HG03575 (cell line): ENCODE measurements at regions not wholly inside any gene's neighbourhood (a gene's known extent, or its start where the extent isn't known, plus 50 kb on each side); places are given as distances from the start of the nearest gene placed in this dataset.

ENCODE experiments used
- ATAC-seq: cut with Tn5 transposase; IDR thresholded peaks from one replicate; pipeline ENCODE4 v1.9.1; 2021; ENCODE audit not compliant: unreplicated experiment, insufficient number of reproducible peaks, low FRiP score; ENCODE audit errors: extremely low read depth

- no peak for ATAC-seq
Measured at GRCh38 chr4:177566691-177567090, 124.5 kb upstream of the AGA start.

GRCh38 chr4:177568931-177569330 lies 126.7 kb upstream of the AGA start:
- no peak for ATAC-seq

- no peak for ATAC-seq
Measured at GRCh38 chr4:177569434-177569833, 127.2 kb upstream of the AGA start.

- no peak for ATAC-seq
Measured at GRCh38 chr4:177573507-177573906, 131.3 kb upstream of the AGA start.

- no peak for ATAC-seq
Measured at GRCh38 chr4:177574446-177574845, 132.2 kb upstream of the AGA start.

- no peak for ATAC-seq
Measured at GRCh38 chr4:177579649-177580048, 137.4 kb upstream of the AGA start.

GRCh38 chr4:177582992-177583391 lies 140.8 kb upstream of the AGA start:
- no peak for ATAC-seq

- no peak for ATAC-seq
Measured at GRCh38 chr4:177587989-177588388, 145.8 kb upstream of the AGA start.

GRCh38 chr4:177595386-177595785 lies 153.1 kb upstream of the AGA start:
- ATAC-seq: no peak

- ATAC-seq: no peak
Measured at GRCh38 chr4:177596035-177596434, 153.8 kb upstream of the AGA start.

- no peak for ATAC-seq
Measured at GRCh38 chr4:177596991-177597390, 154.8 kb upstream of the AGA start.

GRCh38 chr4:177605252-177605651 lies 163.0 kb upstream of the AGA start:
- ATAC-seq: no peak

GRCh38 chr4:177607111-177607573 lies 164.9 kb upstream of the AGA start:
- no peak for ATAC-seq

- ATAC-seq: no peak
Measured at GRCh38 chr4:177611974-177612664, 169.9 kb upstream of the AGA start.

GRCh38 chr4:177612684-177613083 lies 170.4 kb upstream of the AGA start:
- no peak for ATAC-seq

GRCh38 chr4:177632481-177632880 lies 190.2 kb upstream of the AGA start:
- ATAC-seq: no peak

GRCh38 chr4:177638871-177639270 lies 196.6 kb upstream of the AGA start:
- no peak for ATAC-seq

- ATAC-seq: no peak
Measured at GRCh38 chr4:177640864-177641263, 198.6 kb upstream of the AGA start.

- ATAC-seq: no peak
Measured at GRCh38 chr4:177660223-177660622, 218.0 kb upstream of the AGA start.

GRCh38 chr4:177667687-177668086 lies 225.4 kb upstream of the AGA start:
- no peak for ATAC-seq

- ATAC-seq: no peak
Measured at GRCh38 chr4:177671387-177671786, 229.2 kb upstream of the AGA start.
